T-cell (primary cell): ENCODE measurements at regions not wholly inside any gene's neighbourhood (a gene's known extent, or its start where the extent isn't known, plus 50 kb on each side); places are given as distances from the start of the nearest gene placed in this dataset.

Source experiments
- ATAC-seq, 4 experiments: fragments of 200-7000 bp in 3 of 4; fragments of 150-1000 bp in 1 of 4; cut with Tn5 transposase; replicated peaks in 1 of 4; 1 replicate in 3 of 4; 2 replicates in 1 of 4; pipeline ENCODE4 v1.10.0; 2021; ENCODE audit warnings: moderate library complexity in 3 of 4, mild to moderate bottlenecking in 2 of 4, moderate number of reproducible peaks in 1 of 4
- CTCF ChIA-PET, 2 donors: fragments of 300-600 bp; sonication (Branson Sonifier 250); formaldehyde crosslinking; loops; one replicate each; lab custom pipeline; 2022; ENCODE audit warnings: antibody characterized with exemption in 2 of 2; lab: Charles Lee
- POLR2A ChIA-PET, 2 donors: fragments of 300-600 bp; sonication (Branson Sonifier 250); formaldehyde crosslinking; loops; one replicate each; lab custom pipeline; 2022; ENCODE audit warnings: antibody characterized with exemption in 2 of 2; lab: Charles Lee
- DNase-seq, 35 experiments: peaks; one replicate each; pipeline versions ENCODE4 v3.0.0 to v3.0.0-alpha.2; 2013 to 2023
- H3K27ac ChIP-seq: one replicate; pipeline ENCODE4 v1.5.1; 2013; ENCODE audit warnings: low read length
- H3K27me3 ChIP-seq, 2 experiments: replicated peaks in 1 of 2; 1 replicate in 1 of 2; 2 replicates in 1 of 2; pipeline versions ENCODE4 v1.6.1 to v1.7.0; 2013; ENCODE audit warnings: low read length in 1 of 2, mixed read lengths in 1 of 2; ENCODE audit not compliant: control insufficient read depth in 2 of 2, insufficient read depth in 2 of 2; ENCODE audit errors: extremely low read depth in 1 of 2
- H3K36me3 ChIP-seq, 2 donors: 1 replicate in 1 of 2; 2 replicates in 1 of 2; pipeline versions ENCODE4 v1.6.1 to v1.7.0; 2013; ENCODE audit warnings: low read length in 1 of 2; ENCODE audit not compliant: control insufficient read depth in 2 of 2, insufficient read depth in 1 of 2; ENCODE audit errors: extremely low read depth in 1 of 2
- H3K4me1 ChIP-seq, 2 experiments: 1 replicate in 1 of 2; 2 replicates in 1 of 2; pipeline versions ENCODE4 v1.6.1 to v1.7.0; 2013; ENCODE audit warnings: low read length in 2 of 2, mixed read lengths in 1 of 2; ENCODE audit not compliant: insufficient read depth in 2 of 2, control insufficient read depth in 1 of 2; ENCODE audit errors: extremely low read depth in 1 of 2
- H3K4me3 ChIP-seq, 2 donors: 1 replicate in 1 of 2; 2 replicates in 1 of 2; pipeline versions ENCODE4 v1.5.1 to v1.7.0; 2013; ENCODE audit warnings: mild to moderate bottlenecking in 2 of 2, low read length in 1 of 2, moderate library complexity in 1 of 2; ENCODE audit not compliant: control insufficient read depth in 1 of 2; ENCODE audit errors: extremely low read depth in 1 of 2
- H3K9me3 ChIP-seq: 2 replicates; pipeline ENCODE4 v1.7.0; 2013
- H3K27ac Mint-ChIP-seq, 2 donors: one replicate each; pipeline ENCODE4 v1.8.0; 2020 to 2021; ENCODE audit warnings: mild to moderate bottlenecking in 2 of 2, mixed read lengths in 2 of 2
- H3K27me3 Mint-ChIP-seq, 2 donors: one replicate each; pipeline ENCODE4 v1.8.0; 2021 to 2022; ENCODE audit warnings: mixed read lengths in 2 of 2
- H3K36me3 Mint-ChIP-seq: one replicate; pipeline ENCODE4 v1.8.0; 2021; ENCODE audit warnings: mixed read lengths
- H3K4me1 Mint-ChIP-seq, 3 donors: one replicate each; pipeline ENCODE4 v1.8.0; 2020 to 2022; ENCODE audit warnings: mixed read lengths in 3 of 3, mild to moderate bottlenecking in 1 of 3
- H3K4me3 Mint-ChIP-seq, 3 donors: one replicate each; pipeline ENCODE4 v1.8.0; 2020 to 2022; ENCODE audit warnings: mild to moderate bottlenecking in 3 of 3, mixed read lengths in 3 of 3, moderate library complexity in 3 of 3
- H3K9me3 Mint-ChIP-seq, 3 donors: one replicate each; pipeline ENCODE4 v1.8.0; 2020 to 2022; ENCODE audit warnings: mixed read lengths in 3 of 3
- WGBS: methylation state at CpG from one replicate; pipeline ENCODE4 v1.1.5; 2013; ENCODE audit warnings: missing lambda C conversion rate; ENCODE audit not compliant: insufficient coverage; 5-methylcytosine and 5-hydroxymethylcytosine counted together

GRCh38 chr16:64540434-64540833 is 581.4 kb downstream of the CDH11 start:
- Histone ChIP-seq H3K9me3 (no peaks in the 10 kb centered on the region), H3K27ac (no peak overlapping the region), H3K4me1 (no peaks in the 10 kb centered on the region), H3K36me3 (no peaks in the 10 kb centered on the region), H3K27me3 (no peaks in the 10 kb centered on the region), H3K4me3 (no peak overlapping the region)
- Mint-ChIP-seq H3K36me3 (no peaks in the 10 kb centered on the region), H3K27ac (no peak overlapping the region), H3K4me1 (no peaks in the 10 kb centered on the region), H3K4me3 (no peak overlapping the region), H3K27me3 (no peaks in the 10 kb centered on the region), H3K9me3 (peaks cover 11 to 31% (median 23%) of the 10 kb centered on the region in 3 donors)
- POLR2A ChIA-PET: no interaction called here
- CTCF ChIA-PET: no interaction called here
- 71% methylated on average over 1 of the region's 3 CpGs for WGBS
- no peak for DNase-seq
- no peak for ATAC-seq

GRCh38 chr16:64539811-64540371 is 582.0 kb downstream of the CDH11 start:
- Mint-ChIP-seq H3K4me1 (no peaks in the 10 kb centered on the region), H3K36me3 (no peaks in the 10 kb centered on the region), H3K9me3 (peaks cover 14 to 35% (median 24%) of the 10 kb centered on the region in 3 donors), H3K27ac (no peak overlapping the region), H3K27me3 (no peaks in the 10 kb centered on the region), H3K4me3 (no peak overlapping the region)
- H3K9me3 ChIP-seq: no peaks in the 10 kb centered on the region
- WGBS: 75% methylated on average over 2 of the region's 4 CpGs
- DNase-seq: no peak
- no peaks in the 10 kb centered on the region for H3K4me1 ChIP-seq
- H3K36me3 ChIP-seq: no peaks in the 10 kb centered on the region
- no peak for ATAC-seq
- no peak overlapping the region for H3K4me3 ChIP-seq
- no peaks in the 10 kb centered on the region for H3K27me3 ChIP-seq
- no peak overlapping the region for H3K27ac ChIP-seq
- ChIA-PET CTCF (no interaction called here), POLR2A (no interaction called here)

DNA sequence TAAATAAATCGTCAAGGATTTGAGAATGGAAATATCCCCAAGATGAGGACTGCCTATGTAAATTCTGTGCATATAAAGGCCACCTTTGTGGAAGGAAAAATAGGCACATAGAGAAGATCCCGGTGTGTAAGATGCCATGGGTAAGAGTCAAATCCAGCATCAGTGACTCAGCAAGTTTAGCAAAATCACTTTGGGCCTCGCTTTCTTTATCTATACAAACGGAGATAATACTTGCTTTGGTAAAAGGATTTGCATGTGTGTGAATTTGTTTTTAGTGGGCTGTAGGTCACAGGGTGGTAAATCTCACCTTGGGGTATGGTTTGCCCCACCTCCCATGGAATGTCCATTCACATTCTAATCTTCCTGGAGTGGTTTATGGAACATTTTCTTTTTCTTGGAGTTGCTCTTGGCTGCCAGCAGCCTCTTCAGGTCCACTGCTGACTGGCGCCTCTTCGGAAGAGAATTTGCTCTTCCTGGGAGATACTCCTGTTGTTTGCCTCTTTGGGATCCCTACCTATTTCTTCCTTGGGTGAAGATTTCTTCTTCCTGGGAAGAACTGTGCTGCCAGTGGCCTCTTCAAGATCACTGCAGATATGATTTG is 587.6 kb downstream of the CDH11 start:
- no peak for DNase-seq
- WGBS: 85% methylated on average over 4 of the region's 6 CpGs
- Histone ChIP-seq H3K4me1 (no peaks in the 10 kb centered on the region), H3K27ac (no peak overlapping the region), H3K9me3 (no peaks in the 10 kb centered on the region), H3K27me3 (no peaks in the 10 kb centered on the region), H3K4me3 (no peak overlapping the region), H3K36me3 (no peaks in the 10 kb centered on the region)
- ATAC-seq: no peak
- POLR2A ChIA-PET: no interaction called here
- Mint-ChIP-seq H3K27me3 (no peaks in the 10 kb centered on the region), H3K36me3 (no peaks in the 10 kb centered on the region), H3K4me3 (no peak overlapping the region), H3K4me1 (no peaks in the 10 kb centered on the region), H3K27ac (no peak overlapping the region), H3K9me3 (peaks cover 25 to 48% (median 26%) of the 10 kb centered on the region in 3 donors)
- CTCF ChIA-PET: no interaction called here

DNA sequence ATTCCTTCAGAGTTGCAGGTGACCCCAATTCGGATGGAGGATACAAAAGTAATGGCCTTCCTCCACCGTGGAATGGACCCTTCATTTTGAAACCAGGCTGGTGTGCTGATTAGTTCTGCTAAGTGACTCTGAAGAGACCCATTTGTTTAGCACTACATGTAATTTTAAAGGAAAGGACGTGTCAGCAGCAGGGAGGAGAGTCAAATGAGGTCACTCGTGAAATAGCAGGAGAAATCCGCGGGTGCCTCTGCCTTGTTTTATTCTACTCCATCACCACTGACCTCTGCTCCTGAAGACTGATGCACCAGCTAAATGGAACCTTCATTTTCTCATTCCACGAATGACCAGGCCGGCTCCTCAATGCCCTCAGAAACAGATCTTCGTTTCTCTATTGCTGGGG is 589.2 kb downstream of the CDH11 start:
- Mint-ChIP-seq H3K4me1 (no peaks in the 10 kb centered on the region), H3K36me3 (no peaks in the 10 kb centered on the region), H3K27me3 (no peaks in the 10 kb centered on the region), H3K4me3 (no peak overlapping the region), H3K9me3 (peaks cover 20 to 47% (median 24%) of the 10 kb centered on the region in 3 donors), H3K27ac (no peak overlapping the region)
- ATAC-seq (no peak), DNase-seq (no peak)
- H3K27me3 ChIP-seq: no peaks in the 10 kb centered on the region
- ChIA-PET CTCF (no interaction called here), POLR2A (no interaction called here)
- H3K9me3 ChIP-seq: no peaks in the 10 kb centered on the region
- WGBS: 76% methylated on average over 8 of the region's 9 CpGs
- H3K27ac ChIP-seq: no peak overlapping the region
- H3K4me1 ChIP-seq: no peaks in the 10 kb centered on the region
- H3K36me3 ChIP-seq: no peaks in the 10 kb centered on the region
- no peak overlapping the region for H3K4me3 ChIP-seq

DNA sequence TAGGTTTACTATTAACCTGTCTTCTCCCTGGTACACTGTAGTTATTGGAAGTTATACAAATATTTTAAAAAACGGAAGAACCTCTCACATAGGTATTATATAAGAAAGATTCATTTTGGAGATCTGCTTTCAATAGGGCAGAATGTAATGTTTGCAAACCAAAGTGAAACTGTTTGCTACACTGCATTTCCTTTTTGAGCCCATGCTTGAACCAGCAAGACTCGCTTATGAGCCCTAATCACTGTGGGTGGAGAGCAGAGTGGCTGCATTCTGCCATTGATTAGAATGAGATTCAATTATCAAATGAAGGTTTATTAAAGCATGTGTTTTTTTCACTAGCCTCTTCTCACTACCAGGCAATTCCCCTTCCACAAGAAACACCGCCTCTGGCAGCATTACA is 589.7 kb downstream of the CDH11 start:
- Mint-ChIP-seq H3K4me1 (no peaks in the 10 kb centered on the region), H3K36me3 (no peaks in the 10 kb centered on the region), H3K4me3 (no peak overlapping the region), H3K27ac (no peak overlapping the region), H3K9me3 (peaks cover 17 to 44% (median 27%) of the 10 kb centered on the region in 3 donors), H3K27me3 (no peaks in the 10 kb centered on the region)
- ChIA-PET POLR2A (no interaction called here), CTCF (no interaction called here)
- H3K4me1 ChIP-seq: no peaks in the 10 kb centered on the region
- no peaks in the 10 kb centered on the region for H3K27me3 ChIP-seq
- no CpG with 5 or more reads among the region's 3 CpGs for WGBS
- no peak overlapping the region for H3K4me3 ChIP-seq
- no peak for DNase-seq
- H3K36me3 ChIP-seq: no peaks in the 10 kb centered on the region
- ATAC-seq: no peak
- no peak overlapping the region for H3K27ac ChIP-seq
- no peaks in the 10 kb centered on the region for H3K9me3 ChIP-seq

DNA sequence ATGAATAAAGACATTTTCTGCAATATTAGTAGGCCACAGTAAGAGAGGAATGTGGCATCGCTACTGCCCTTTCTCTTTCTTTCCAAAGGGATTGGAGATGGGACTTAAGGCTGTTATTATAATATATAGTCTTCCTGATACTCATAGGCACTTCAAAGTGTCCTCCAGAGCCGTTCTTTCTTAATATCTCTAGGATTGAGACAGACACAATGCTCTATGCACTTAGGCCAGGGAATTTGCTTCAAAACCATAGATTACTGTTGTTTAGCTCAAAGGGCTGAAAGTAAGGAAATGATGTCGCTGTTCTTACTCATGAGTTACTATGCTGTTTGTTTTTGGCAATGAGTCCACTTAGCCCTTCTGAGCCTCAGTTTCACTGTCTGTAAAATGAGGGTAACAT is 590.5 kb downstream of the CDH11 start:
- ChIA-PET CTCF (no interaction called here), POLR2A (no interaction called here)
- Mint-ChIP-seq H3K4me1 (no peaks in the 10 kb centered on the region), H3K27me3 (no peaks in the 10 kb centered on the region), H3K36me3 (no peaks in the 10 kb centered on the region), H3K9me3 (peaks cover 19 to 41% (median 26%) of the 10 kb centered on the region in 3 donors), H3K27ac (no peak overlapping the region), H3K4me3 (no peak overlapping the region)
- H3K9me3 ChIP-seq: no peaks in the 10 kb centered on the region
- no peak overlapping the region for H3K27ac ChIP-seq
- H3K4me3 ChIP-seq: no peak overlapping the region
- DNase-seq: no peak
- no peak for ATAC-seq
- no peaks in the 10 kb centered on the region for H3K4me1 ChIP-seq
- WGBS: 83% methylated on average over 1 of the region's 3 CpGs
- H3K27me3 ChIP-seq: no peaks in the 10 kb centered on the region
- no peaks in the 10 kb centered on the region for H3K36me3 ChIP-seq

- Histone ChIP-seq H3K36me3 (no peaks in the 10 kb centered on the region), H3K9me3 (peaks cover 2% of the 10 kb centered on the region), H3K4me1 (no peaks in the 10 kb centered on the region), H3K4me3 (no peak overlapping the region), H3K27me3 (no peaks in the 10 kb centered on the region), H3K27ac (no peak overlapping the region)
- no peak for ATAC-seq
- ChIA-PET CTCF (no interaction called here), POLR2A (no interaction called here)
- Mint-ChIP-seq H3K4me3 (no peak overlapping the region), H3K9me3 (peaks cover 3 to 14% (median 12%) of the 10 kb centered on the region in 3 donors), H3K36me3 (no peaks in the 10 kb centered on the region), H3K27me3 (no peaks in the 10 kb centered on the region), H3K4me1 (no peaks in the 10 kb centered on the region), H3K27ac (no peak overlapping the region)
- DNase-seq: no peak
Measured at GRCh38 chr16:64522548-64522947, 599.3 kb downstream of the CDH11 start.
